GM23248 (cell line): ENCODE measurements at regions not wholly inside any gene's neighbourhood (a gene's known extent, or its start where the extent isn't known, plus 50 kb on each side); places are given as distances from the start of the nearest gene placed in this dataset.

ENCODE experiments used
- EZH2 ChIP-seq: fragments of 200-600 bp; sonication (generic); IDR thresholded peaks from 2 replicates; pipeline ENCODE4 v1.6.1; 2018; ENCODE audit warnings: antibody characterized with exemption, mild to moderate bottlenecking; ENCODE audit not compliant: insufficient read depth, poor library complexity, severe bottlenecking
- EZH2phosphoT487 ChIP-seq: fragments of 200-600 bp; sonication (generic); IDR thresholded peaks from 2 replicates; pipeline ENCODE4 v1.6.1; 2018; ENCODE audit warnings: antibody characterized with exemption, moderate library complexity, mild to moderate bottlenecking, low read depth; ENCODE audit not compliant: insufficient read depth

GRCh38 chr6:91386204-91386603, 799.3 kb upstream of the MAP3K7 start:
- TF ChIP-seq EZH2 (no peak), EZH2phosphoT487 (no peak)
